ENCODE measurements at regions not wholly inside any gene's neighbourhood (a gene's known extent, or its start where the extent isn't known, plus 50 kb on each side); places are given as distances from the start of the nearest gene placed in this dataset.

GRCh38 chr10:28733245-28733644 is 55.9 kb downstream of the BAMBI start:
- Histone ChIP-seq H3K36me3 (ENCODE audit: control insufficient read depth, insufficient read depth, low read length) (no peaks in the 10 kb centered on the region), H3K27me3 (ENCODE audit: control insufficient read depth, insufficient read depth, low read length) (peaks cover 2% of the 10 kb centered on the region; the same call in 1 of the 2 replicates), H3K4me3 (ENCODE audit: low read depth, low read length) (no peak overlapping the region)
- ChIA-PET CTCF (no interaction called here), POLR2A (no interaction called here)
- no peak for DNase-seq (ENCODE audit: low read depth)
- TF ChIP-seq CTCF (IDR thresholded peaks at IDR 0.05; ENCODE audit: insufficient read depth, low read depth, low read length): no peak

- no peak for TF ChIP-seq CTCF (IDR thresholded peaks at IDR 0.05; ENCODE audit: insufficient read depth, low read depth, low read length)
- POLR2A ChIA-PET: no interaction called here
- peaks cover 3% of the 10 kb centered on the region for H3K27me3 ChIP-seq (ENCODE audit: control insufficient read depth, insufficient read depth, low read length)
- no peaks in the 10 kb centered on the region for H3K36me3 ChIP-seq (ENCODE audit: control insufficient read depth, insufficient read depth, low read length)
- no peak overlapping the region for H3K4me3 ChIP-seq (ENCODE audit: low read depth, low read length)
- CTCF ChIA-PET: no interaction called here
- no peak for DNase-seq (ENCODE audit: low read depth)
Measured at GRCh38 chr10:28733647-28734046, 56.3 kb downstream of the BAMBI start.

GRCh38 chr10:28734938-28735759 is 57.8 kb downstream of the BAMBI start:
- no peak overlapping the region for H3K4me3 ChIP-seq (ENCODE audit: low read depth, low read length)
- ChIA-PET CTCF (interaction anchor here (1.0 kb wide), 1 partner anchor 13 kb away, joined by 3 read pairs; no protein-coding TSS in a partner anchor), POLR2A (no interaction called here)
- H3K27me3 ChIP-seq (ENCODE audit: control insufficient read depth, insufficient read depth, low read length): peaks cover 6% of the 10 kb centered on the region
- no peaks in the 10 kb centered on the region for H3K36me3 ChIP-seq (ENCODE audit: control insufficient read depth, insufficient read depth, low read length)
- no peak for TF ChIP-seq CTCF (IDR thresholded peaks at IDR 0.05; ENCODE audit: insufficient read depth, low read depth, low read length)
- peak; percentile 82 for DNase-seq (ENCODE audit: low read depth)

- H3K4me3 ChIP-seq (ENCODE audit: low read depth, low read length): no peak overlapping the region
- no peak for DNase-seq (ENCODE audit: low read depth)
- CTCF ChIA-PET: interaction anchor here (1.1 to 1.4 kb wide), 2 partner anchors 12 to 15 kb away, joined by 3 to 4 read pairs; no protein-coding TSS in a partner anchor
- no peak for TF ChIP-seq CTCF (IDR thresholded peaks at IDR 0.05; ENCODE audit: insufficient read depth, low read depth, low read length)
- H3K36me3 ChIP-seq (ENCODE audit: control insufficient read depth, insufficient read depth, low read length): no peaks in the 10 kb centered on the region
- peaks cover 6% of the 10 kb centered on the region for H3K27me3 ChIP-seq (ENCODE audit: control insufficient read depth, insufficient read depth, low read length)
- POLR2A ChIA-PET: no interaction called here
Measured at GRCh38 chr10:28737096-28737495, 59.8 kb downstream of the BAMBI start.

GRCh38 chr10:28738200-28738599 is 60.9 kb downstream of the BAMBI start:
- Histone ChIP-seq H3K36me3 (ENCODE audit: control insufficient read depth, insufficient read depth, low read length) (no peaks in the 10 kb centered on the region), H3K4me3 (ENCODE audit: low read depth, low read length) (no peak overlapping the region), H3K27me3 (ENCODE audit: control insufficient read depth, insufficient read depth, low read length) (peaks cover 6% of the 10 kb centered on the region)
- no peak for TF ChIP-seq CTCF (IDR thresholded peaks at IDR 0.05; ENCODE audit: insufficient read depth, low read depth, low read length)
- no peak for DNase-seq (ENCODE audit: low read depth)
- POLR2A ChIA-PET: no interaction called here
- CTCF ChIA-PET: interaction anchor here (0.8 to 1.4 kb wide), 3 partner anchors 11 to 65 kb away, joined by 3 to 4 read pairs (median 3); no protein-coding TSS in a partner anchor

Data from BJ (cell line).